GM21390 (cell line): ENCODE measurements at regions not wholly inside any gene's neighbourhood (a gene's known extent, or its start where the extent isn't known, plus 50 kb on each side); places are given as distances from the start of the nearest gene placed in this dataset.

Experiments used
- ATAC-seq: cut with Tn5 transposase; IDR thresholded peaks from one replicate; pipeline ENCODE4 v1.9.1; 2021; ENCODE audit not compliant: unreplicated experiment

GRCh38 chr1:57882934-57883641 is 459.2 kb upstream of the DAB1 start:
- ATAC-seq = no peak

DNA sequence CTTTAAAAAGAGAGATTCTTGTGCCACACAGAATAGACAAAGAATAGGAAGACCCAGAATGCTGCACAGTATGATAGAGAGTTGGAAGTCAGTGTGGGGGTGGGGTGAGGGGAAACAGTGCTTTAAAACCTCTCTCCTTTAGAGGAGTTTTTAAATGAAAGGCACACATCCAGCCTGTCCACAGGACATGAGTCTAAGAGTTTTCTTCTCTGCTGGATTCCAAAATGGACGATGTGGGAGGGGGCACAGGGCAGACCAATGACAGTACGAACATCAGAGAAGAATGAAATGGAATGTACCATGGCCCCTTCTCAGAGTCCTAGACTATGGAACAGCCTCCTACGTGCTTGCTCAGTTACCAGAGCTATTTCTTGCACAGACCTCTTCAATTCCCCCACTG is 458.2 kb upstream of the DAB1 start:
- no peak for ATAC-seq

- ATAC-seq = no peak
Measured at GRCh38 chr1:57881639-57882038, 457.8 kb upstream of the DAB1 start.

DNA sequence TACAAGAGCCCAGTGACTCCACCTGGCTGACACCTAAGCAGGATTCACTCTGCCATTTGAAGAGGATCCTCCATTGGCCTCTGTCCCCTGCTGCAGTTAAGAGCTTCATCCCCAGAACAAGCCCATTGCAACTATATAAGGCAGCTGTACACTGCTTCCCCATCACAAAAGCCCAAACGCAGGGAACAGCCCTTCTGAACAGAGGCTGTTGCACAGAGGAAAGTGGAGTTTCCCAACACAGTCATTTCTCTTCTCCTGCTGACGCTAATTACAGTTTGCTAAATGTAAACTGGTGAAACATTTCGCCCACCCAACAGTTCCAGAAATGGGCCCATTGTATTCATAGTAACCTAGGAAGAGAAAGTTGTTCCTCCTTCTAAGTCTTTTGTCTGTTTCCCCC is 455.8 kb upstream of the DAB1 start:
- ATAC-seq = no peak

GRCh38 chr1:57874418-57874877 is 450.6 kb upstream of the DAB1 start:
- ATAC-seq = no peak

DNA sequence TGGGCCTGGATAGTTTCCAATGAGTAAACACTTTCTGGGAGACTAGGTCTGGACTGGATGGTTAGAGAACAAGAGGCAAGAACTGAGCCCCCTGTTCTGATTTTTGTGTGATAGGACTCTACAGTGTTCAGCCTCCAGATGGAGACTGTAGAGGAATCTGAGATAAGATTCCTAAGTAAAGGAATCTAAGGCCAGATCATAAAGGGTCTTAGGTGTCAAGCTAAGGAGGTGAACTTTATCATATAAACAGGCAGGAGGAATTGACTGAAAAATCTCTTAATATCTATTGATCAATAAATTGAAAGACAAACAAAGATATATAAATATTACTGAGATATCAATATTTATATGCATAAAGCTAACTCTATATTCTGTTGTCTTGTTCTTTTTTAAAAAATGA is 449.1 kb upstream of the DAB1 start:
- no peak for ATAC-seq

GRCh38 chr1:57868908-57869307 is 445.0 kb upstream of the DAB1 start:
- ATAC-seq = no peak

- no peak for ATAC-seq
Measured at GRCh38 chr1:57868239-57868638, 444.4 kb upstream of the DAB1 start.

- ATAC-seq = no peak
Measured at GRCh38 chr1:57866998-57867397, 443.1 kb upstream of the DAB1 start.

- no peak for ATAC-seq
Measured at GRCh38 chr1:57860931-57861565, 437.2 kb upstream of the DAB1 start.

- no peak for ATAC-seq
Measured at GRCh38 chr1:57860325-57860724, 436.5 kb upstream of the DAB1 start.

GRCh38 chr1:57858740-57859139 is 434.9 kb upstream of the DAB1 start:
- no peak for ATAC-seq

GRCh38 chr1:57857809-57858208 is 433.9 kb upstream of the DAB1 start:
- ATAC-seq = no peak

GRCh38 chr1:57854436-57854835 is 430.6 kb upstream of the DAB1 start:
- no peak for ATAC-seq

- no peak for ATAC-seq
Measured at GRCh38 chr1:57850176-57850940, 426.5 kb upstream of the DAB1 start.

GRCh38 chr1:57848406-57848805 is 424.5 kb upstream of the DAB1 start:
- ATAC-seq = no peak

GRCh38 chr1:57845041-57845440 is 421.2 kb upstream of the DAB1 start:
- ATAC-seq = no peak

GRCh38 chr1:57844382-57844980 is 420.6 kb upstream of the DAB1 start:
- ATAC-seq = no peak

GRCh38 chr1:57843760-57844159 is 419.9 kb upstream of the DAB1 start:
- ATAC-seq = no peak

- no peak for ATAC-seq
Measured at GRCh38 chr1:57839526-57839925, 415.7 kb upstream of the DAB1 start.

GRCh38 chr1:57839067-57839466 is 415.2 kb upstream of the DAB1 start:
- no peak for ATAC-seq

GRCh38 chr1:57835620-57836019 is 411.8 kb upstream of the DAB1 start:
- no peak for ATAC-seq
